ENCODE measurements at regions not wholly inside any gene's neighbourhood (a gene's known extent, or its start where the extent isn't known, plus 50 kb on each side); places are given as distances from the start of the nearest gene placed in this dataset.

DNA sequence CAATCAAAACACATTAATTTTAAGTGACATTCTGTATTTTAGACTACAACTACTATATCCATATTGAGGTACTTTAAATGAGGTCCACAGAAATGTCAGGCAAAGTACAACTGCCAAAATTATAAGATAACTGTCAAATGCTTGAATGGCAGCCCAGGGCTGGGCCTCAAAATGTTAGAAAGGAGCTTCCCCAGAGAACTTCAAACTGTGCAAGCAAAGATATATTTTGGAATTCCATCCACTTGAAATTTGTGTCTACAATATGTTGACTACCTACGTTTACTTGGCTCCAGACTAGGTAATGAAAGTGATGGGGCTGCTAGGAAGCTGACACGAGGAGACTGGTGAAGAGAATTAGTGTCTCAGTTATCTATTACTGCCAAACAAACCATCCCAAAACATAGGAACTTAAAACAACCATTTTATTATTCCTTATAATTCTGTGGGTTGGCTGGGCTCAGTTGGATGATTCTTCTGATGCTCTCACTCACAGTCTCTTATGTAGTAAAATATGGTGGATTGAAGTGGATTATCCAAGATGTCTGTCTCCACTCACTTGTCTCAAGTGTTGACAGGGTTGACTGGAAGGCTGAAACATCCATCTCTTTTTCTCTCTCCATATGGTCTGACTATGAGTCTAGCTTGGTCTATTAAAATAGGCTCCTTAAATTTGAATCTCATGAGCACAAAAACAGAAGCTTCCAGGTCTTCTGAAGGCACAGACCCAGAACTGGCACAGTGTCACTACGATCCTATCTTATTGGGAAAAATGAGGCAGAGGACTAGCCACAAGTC lies 74.2 kb downstream of the FZD1 start:
- Histone ChIP-seq H3K4me1 (ENCODE audit: control insufficient read depth, low read length) (peaks cover 9% of the 10 kb centered on the region), H3F3A (ENCODE audit: control insufficient read depth, insufficient read depth) (no peaks in the 10 kb centered on the region), H3K4me2 (ENCODE audit: low read length) (no peak overlapping the region), H4K20me1 (ENCODE audit: control insufficient read depth, insufficient read depth, low read depth, low read length) (no peaks in the 10 kb centered on the region), H3K9me2 (replicated peaks; ENCODE audit: control insufficient read depth, low read length) (no peaks in the 10 kb centered on the region), H3K36me3 (ENCODE audit: control insufficient read depth, low read length) (no peaks in the 10 kb centered on the region), H3K9me3 (ENCODE audit: control insufficient read depth, insufficient read depth, low read length) (no peaks in the 10 kb centered on the region), H3K4me3 (ENCODE audit: low read length) (no peak overlapping the region), H3K79me2 (ENCODE audit: control insufficient read depth, low read length) (no peaks in the 10 kb centered on the region), H3K27me3 (ENCODE audit: control insufficient read depth, low read length) (no peaks in the 10 kb centered on the region), H3K27ac (ENCODE audit: low read depth, low read length) (no peak overlapping the region)
- TF ChIP-seq EZH2phosphoT487 (IDR thresholded peaks at IDR 0.05; ENCODE audit: borderline replicate concordance, low read length), result no peak
- TF ChIP-seq, protein P1, sequence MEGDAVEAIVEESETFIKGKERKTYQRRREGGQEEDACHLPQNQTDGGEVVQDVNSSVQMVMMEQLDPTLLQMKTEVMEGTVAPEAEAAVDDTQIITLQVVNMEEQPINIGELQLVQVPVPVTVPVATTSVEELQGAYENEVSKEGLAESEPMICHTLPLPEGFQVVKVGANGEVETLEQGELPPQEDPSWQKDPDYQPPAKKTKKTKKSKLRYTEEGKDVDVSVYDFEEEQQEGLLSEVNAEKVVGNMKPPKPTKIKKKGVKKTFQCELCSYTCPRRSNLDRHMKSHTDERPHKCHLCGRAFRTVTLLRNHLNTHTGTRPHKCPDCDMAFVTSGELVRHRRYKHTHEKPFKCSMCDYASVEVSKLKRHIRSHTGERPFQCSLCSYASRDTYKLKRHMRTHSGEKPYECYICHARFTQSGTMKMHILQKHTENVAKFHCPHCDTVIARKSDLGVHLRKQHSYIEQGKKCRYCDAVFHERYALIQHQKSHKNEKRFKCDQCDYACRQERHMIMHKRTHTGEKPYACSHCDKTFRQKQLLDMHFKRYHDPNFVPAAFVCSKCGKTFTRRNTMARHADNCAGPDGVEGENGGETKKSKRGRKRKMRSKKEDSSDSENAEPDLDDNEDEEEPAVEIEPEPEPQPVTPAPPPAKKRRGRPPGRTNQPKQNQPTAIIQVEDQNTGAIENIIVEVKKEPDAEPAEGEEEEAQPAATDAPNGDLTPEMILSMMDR (IDR thresholded peaks at IDR 0.05; ENCODE audit: low read depth, low read length, poor library complexity, severe bottlenecking), result no peak

DNA sequence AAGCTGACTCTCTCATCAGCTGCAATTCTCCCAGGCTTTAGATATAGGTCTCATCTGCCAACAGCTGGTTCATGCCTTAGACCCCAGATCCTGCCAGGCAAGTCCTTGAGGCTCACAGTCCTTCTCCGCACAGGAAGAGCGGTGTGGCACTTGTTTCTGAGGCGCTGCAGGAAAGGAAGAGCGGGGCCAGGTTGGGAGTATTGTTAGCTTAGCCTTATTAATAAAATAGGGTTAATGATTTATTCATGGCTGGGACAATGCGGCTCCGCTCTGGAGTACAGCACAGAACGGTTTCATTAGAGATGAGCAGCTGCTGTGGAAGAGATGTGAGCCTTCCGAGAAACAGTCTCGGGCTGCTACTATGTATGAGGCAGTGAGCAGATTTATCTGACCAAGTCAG lies 78.1 kb downstream of the FZD1 start:
- TF ChIP-seq, protein P1 (IDR thresholded peaks at IDR 0.05; ENCODE audit: low read depth, low read length, poor library complexity, severe bottlenecking), result no peak
- no peaks in the 10 kb centered on the region for H3K9me3 ChIP-seq (ENCODE audit: control insufficient read depth, insufficient read depth, low read length)
- no peak overlapping the region for H3K27ac ChIP-seq (ENCODE audit: low read depth, low read length)
- H3K9me2 ChIP-seq (replicated peaks; ENCODE audit: control insufficient read depth, low read length), result no peaks in the 10 kb centered on the region
- no peaks in the 10 kb centered on the region for H3K79me2 ChIP-seq (ENCODE audit: control insufficient read depth, low read length)
- H3K4me3 ChIP-seq (ENCODE audit: low read length), result no peak overlapping the region
- H3K4me1 ChIP-seq (ENCODE audit: control insufficient read depth, low read length), result peaks cover 48% of the 10 kb centered on the region
- H4K20me1 ChIP-seq (ENCODE audit: control insufficient read depth, insufficient read depth, low read depth, low read length), result no peaks in the 10 kb centered on the region
- H3K4me2 ChIP-seq (ENCODE audit: low read length), result no peak overlapping the region
- H3F3A ChIP-seq (ENCODE audit: control insufficient read depth, insufficient read depth), result peaks cover 19% of the 10 kb centered on the region
- H3K36me3 ChIP-seq (ENCODE audit: control insufficient read depth, low read length), result no peaks in the 10 kb centered on the region
- H3K27me3 ChIP-seq (ENCODE audit: control insufficient read depth, low read length), result no peaks in the 10 kb centered on the region

DNA sequence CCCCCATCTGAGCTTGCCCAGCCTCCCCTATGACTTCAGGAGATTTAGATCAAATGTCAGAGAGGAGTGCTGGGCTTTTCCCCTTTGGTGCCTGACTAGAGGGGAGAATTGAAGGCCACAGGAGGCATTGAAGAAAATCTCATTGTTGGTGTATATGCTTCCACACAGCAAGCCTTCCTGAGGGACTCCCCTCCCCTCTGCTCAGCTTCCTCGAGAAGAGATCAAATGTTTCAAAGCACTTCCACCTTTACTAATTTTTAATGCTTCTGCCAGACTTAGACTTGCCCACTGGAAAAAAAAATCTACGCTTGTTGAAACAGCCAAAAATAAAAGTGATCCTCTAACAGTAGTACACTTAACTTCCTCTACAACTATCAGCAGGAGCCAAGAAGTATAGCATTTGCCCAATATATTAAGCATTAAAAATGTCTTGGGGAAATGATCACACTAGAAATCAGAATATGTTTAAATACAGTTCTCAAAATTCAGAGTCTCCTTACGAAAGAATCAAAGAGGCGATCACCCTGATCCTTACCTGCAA lies 79.3 kb downstream of the FZD1 start:
- Histone ChIP-seq H3F3A (ENCODE audit: control insufficient read depth, insufficient read depth) (peaks cover 19% of the 10 kb centered on the region), H3K9me2 (replicated peaks; ENCODE audit: control insufficient read depth, low read length) (no peaks in the 10 kb centered on the region), H3K36me3 (ENCODE audit: control insufficient read depth, low read length) (no peaks in the 10 kb centered on the region), H3K27ac (ENCODE audit: low read depth, low read length) (peak overlapping the region; percentile 89), H3K27me3 (ENCODE audit: control insufficient read depth, low read length) (no peaks in the 10 kb centered on the region), H3K4me3 (ENCODE audit: low read length) (peak overlapping the region; percentile 56), H3K79me2 (ENCODE audit: control insufficient read depth, low read length) (no peaks in the 10 kb centered on the region), H3K4me2 (ENCODE audit: low read length) (peak overlapping the region; percentile 77), H3K4me1 (ENCODE audit: control insufficient read depth, low read length) (peaks cover 59% of the 10 kb centered on the region), H3K9me3 (ENCODE audit: control insufficient read depth, insufficient read depth, low read length) (no peaks in the 10 kb centered on the region), H4K20me1 (ENCODE audit: control insufficient read depth, insufficient read depth, low read depth, low read length) (no peaks in the 10 kb centered on the region)
- TF ChIP-seq, protein P1 (IDR thresholded peaks at IDR 0.05; ENCODE audit: low read depth, low read length, poor library complexity, severe bottlenecking), result no peak
- no peak for TF ChIP-seq EZH2phosphoT487 (IDR thresholded peaks at IDR 0.05; ENCODE audit: borderline replicate concordance, low read length)

All from DOHH2 (cell line).